H1 (cell line): ENCODE measurements at regions not wholly inside any gene's neighbourhood (a gene's known extent, or its start where the extent isn't known, plus 50 kb on each side); places are given as distances from the start of the nearest gene placed in this dataset.

Experiments used
- CTCF ChIA-PET: fragments of 300-600 bp; sonication (Branson Sonifier 250); formaldehyde crosslinking; loops from one replicate; lab custom pipeline; 2021; ENCODE audit not compliant: partially characterized antibody; lab: Charles Lee
- POLR2A ChIA-PET: fragments of 300-600 bp; sonication (Branson Sonifier 250); formaldehyde crosslinking; loops from one replicate; lab custom pipeline; 2021; ENCODE audit warnings: inconsistent platforms; ENCODE audit not compliant: partially characterized antibody; lab: Charles Lee
- DNase-seq, 2 experiments: peaks; one replicate each; pipeline versions ENCODE4 v3.0.0 to v3.0.0-alpha.2; 2010 to 2022; ENCODE audit warnings: low spot score in 2 of 2, low read depth in 1 of 2, mixed read lengths in 1 of 2
- FAIRE-seq: peaks from 2 replicates; lab custom pipeline; 2011; peaks lifted over from hg19 to GRCh38; lab: Jason Lieb, UNC
- H2AFZ ChIP-seq: 2 replicates; pipeline ENCODE4 v1.8.1; 2012; ENCODE audit warnings: low read length, inconsistent platforms
- H2AK5ac ChIP-seq: 2 replicates; pipeline ENCODE4 v1.6.1; 2013; ENCODE audit warnings: low read depth, low read length
- H2BK120ac ChIP-seq: replicated peaks from 2 replicates; pipeline ENCODE3; 2013; ENCODE audit warnings: low read depth, low read length, inconsistent platforms
- H2BK12ac ChIP-seq: 2 replicates; pipeline ENCODE4 v1.6.1; 2013; ENCODE audit warnings: low read depth, low read length
- H2BK15ac ChIP-seq: 2 replicates; pipeline ENCODE4 v1.6.1; 2013; ENCODE audit warnings: low read length
- H2BK20ac ChIP-seq: 2 replicates; pipeline ENCODE4 v1.6.1; 2013; ENCODE audit warnings: low read length
- H2BK5ac ChIP-seq: 2 replicates; pipeline ENCODE4 v1.6.1; 2013; ENCODE audit warnings: low read depth, low read length
- H3K14ac ChIP-seq: 2 replicates; pipeline ENCODE4 v1.6.1; 2013; ENCODE audit warnings: inconsistent platforms; ENCODE audit not compliant: insufficient read length
- H3K18ac ChIP-seq: 2 replicates; pipeline ENCODE4 v1.6.1; 2013; ENCODE audit warnings: low read length; ENCODE audit errors: extremely low read depth
- H3K23ac ChIP-seq: 2 replicates; pipeline ENCODE4 v1.6.1; 2013; ENCODE audit warnings: inconsistent platforms; ENCODE audit not compliant: insufficient read length
- H3K23me2 ChIP-seq: 2 replicates; pipeline ENCODE4 v1.6.1; 2013; ENCODE audit warnings: low read depth, low read length
- H3K27ac ChIP-seq: 2 replicates; pipeline ENCODE4 v1.6.1; 2011; ENCODE audit warnings: low read depth, low read length, inconsistent platforms
- H3K27me3 ChIP-seq, 4 experiments: replicated peaks in 1 of 4; 1 replicate in 1 of 4; 2 replicates in 3 of 4; pipeline versions ENCODE4 v1.6.1 to v1.8.1; 2011 to 2013; ENCODE audit warnings: low read length in 3 of 4, mild to moderate bottlenecking in 3 of 4, inconsistent platforms in 2 of 4, mixed read lengths in 2 of 4, moderate library complexity in 1 of 4; ENCODE audit not compliant: control insufficient read depth in 3 of 4, insufficient read depth in 3 of 4; ENCODE audit errors: extremely low read depth in 1 of 4
- H3K36me3 ChIP-seq, 4 experiments: 2 replicates each; pipeline versions ENCODE4 v1.6.1 to v1.8.1; 2011 to 2013; ENCODE audit warnings: mild to moderate bottlenecking in 4 of 4, low read length in 3 of 4, moderate library complexity in 2 of 4, control low read depth in 1 of 4, inconsistent platforms in 1 of 4; ENCODE audit not compliant: insufficient read depth in 4 of 4, control insufficient read depth in 2 of 4
- H3K4ac ChIP-seq: replicated peaks from 2 replicates; pipeline ENCODE3; 2013; ENCODE audit warnings: low read length, low read depth, mixed read lengths, inconsistent platforms; ENCODE audit not compliant: insufficient read length
- H3K4me1 ChIP-seq, 4 experiments: replicated peaks in 1 of 4; 1 replicate in 1 of 4; 2 replicates in 3 of 4; pipeline versions ENCODE4 v1.6.1 to v1.8.1; 2011 to 2013; ENCODE audit warnings: low read length in 3 of 4, inconsistent platforms in 2 of 4, mixed read lengths in 1 of 4; ENCODE audit not compliant: insufficient read depth in 4 of 4, control insufficient read depth in 3 of 4
- H3K4me2 ChIP-seq, 2 experiments: 2 replicates each; pipeline versions ENCODE4 v1.6.1 to v1.8.1; 2011 to 2013; ENCODE audit warnings: low read depth in 2 of 2, low read length in 2 of 2, control low read depth in 1 of 2, inconsistent platforms in 1 of 2, mild to moderate bottlenecking in 1 of 2; ENCODE audit not compliant: insufficient read depth in 1 of 2
- H3K4me3 ChIP-seq, 4 experiments: fragments of 200-600, 300-600 bp in 1 of 4; sonication (generic), shearing (Covaris generic), sonication (Bioruptor Twin) in 1 of 4; 2 replicates each; pipeline versions ENCODE4 v1.5.1 to v1.8.1; 2011 to 2016; ENCODE audit warnings: low read length in 4 of 4, low read depth in 3 of 4, control low read depth in 2 of 4, inconsistent platforms in 2 of 4, mild to moderate bottlenecking in 2 of 4, mixed read lengths in 1 of 4, moderate library complexity in 1 of 4; ENCODE audit not compliant: insufficient read depth in 2 of 4; ENCODE audit errors: extremely low read depth in 1 of 4
- H3K56ac ChIP-seq: replicated peaks from 2 replicates; pipeline ENCODE3; 2013; ENCODE audit warnings: low read depth, mild to moderate bottlenecking, mixed read lengths, low read length, inconsistent platforms; ENCODE audit not compliant: insufficient read length
- H3K79me1 ChIP-seq: 2 replicates; pipeline ENCODE4 v1.6.1; 2013; ENCODE audit warnings: low read depth, low read length, control low read depth
- H3K79me2 ChIP-seq, 2 experiments: 2 replicates each; pipeline versions ENCODE4 v1.6.1 to v1.8.1; 2012 to 2013; ENCODE audit warnings: low read length in 2 of 2, mild to moderate bottlenecking in 2 of 2, inconsistent platforms in 1 of 2; ENCODE audit not compliant: insufficient read depth in 2 of 2, control insufficient read depth in 1 of 2
- H3K9ac ChIP-seq, 4 experiments: replicated peaks in 1 of 4; 1 replicate in 1 of 4; 2 replicates in 3 of 4; pipeline versions ENCODE4 v1.6.1 to v1.8.1; 2011 to 2013; ENCODE audit warnings: low read depth in 3 of 4, low read length in 3 of 4, control low read depth in 2 of 4, mild to moderate bottlenecking in 2 of 4, moderate library complexity in 2 of 4, inconsistent platforms in 1 of 4; ENCODE audit errors: extremely low read depth in 1 of 4
- H3K9me3 ChIP-seq, 2 experiments: 2 replicates each; pipeline versions ENCODE4 v1.6.1 to v1.8.1; 2012 to 2013; ENCODE audit warnings: mild to moderate bottlenecking in 2 of 2, moderate library complexity in 2 of 2, control low read depth in 1 of 2, inconsistent platforms in 1 of 2, low read depth in 1 of 2, low read length in 1 of 2, mixed read lengths in 1 of 2; ENCODE audit not compliant: insufficient read depth in 2 of 2
- H4K20me1 ChIP-seq, 2 experiments: replicated peaks in 1 of 2; 2 replicates each; pipeline versions ENCODE3 to v1.8.1; 2011 to 2013; ENCODE audit warnings: inconsistent platforms in 2 of 2, low read length in 2 of 2, mild to moderate bottlenecking in 1 of 2; ENCODE audit not compliant: insufficient read depth in 2 of 2, control insufficient read depth in 1 of 2
- H4K5ac ChIP-seq: 2 replicates; pipeline ENCODE4 v1.6.1; 2013; ENCODE audit warnings: low read length, low read depth, mixed read lengths, inconsistent platforms; ENCODE audit not compliant: insufficient read length
- H4K8ac ChIP-seq: 2 replicates; pipeline ENCODE4 v1.8.0; 2013; ENCODE audit warnings: mild to moderate bottlenecking, moderate library complexity, low read length, inconsistent platforms; ENCODE audit not compliant: insufficient read depth; ENCODE audit errors: extremely low read depth
- H4K91ac ChIP-seq: replicated peaks from 2 replicates; pipeline ENCODE3; 2013; ENCODE audit warnings: low read length, mixed read lengths, inconsistent platforms; ENCODE audit not compliant: insufficient read length
- BACH1 ChIP-seq: IDR thresholded peaks from 2 replicates; pipeline ENCODE4 v1.6.1; 2012; ENCODE audit warnings: low read length, improper control_type of control experiment
- CBX8 ChIP-seq: fragments of 300-800, 300-1000 bp; sonication (generic); IDR thresholded peaks from 2 replicates; pipeline ENCODE4 v1.7.1; 2016; ENCODE audit warnings: low read depth, low read length, borderline replicate concordance
- HDAC6 ChIP-seq: IDR thresholded peaks from one replicate; pipeline ENCODE4 v1.7.1; 2012; ENCODE audit warnings: low read depth, mild to moderate bottlenecking, inconsistent platforms, low read length, moderate library complexity
- KDM4A ChIP-seq: IDR thresholded peaks from one replicate; pipeline ENCODE4 v1.7.1; 2012; ENCODE audit warnings: low read depth, mild to moderate bottlenecking, moderate library complexity, low read length, inconsistent platforms; ENCODE audit not compliant: severe bottlenecking
- KDM5A ChIP-seq: fragments of 200-600 bp; IDR thresholded peaks from 2 replicates; pipeline ENCODE4 v1.7.1; 2012; ENCODE audit warnings: mild to moderate bottlenecking, low read length, inconsistent platforms, mixed read lengths
- SAP30 ChIP-seq: fragments of 300-600 bp; sonication (generic); IDR thresholded peaks from 2 replicates; pipeline ENCODE4 v1.7.1; 2012; ENCODE audit warnings: low read length, moderate library complexity, mild to moderate bottlenecking, inconsistent platforms; ENCODE audit not compliant: insufficient read depth, insufficient replicate concordance
- SIN3A ChIP-seq, 2 experiments: IDR thresholded peaks in 1 of 2; conservative IDR thresholded peaks in 1 of 2; 2 replicates each; pipeline ENCODE4 v1.6.1; 2011 to 2012; ENCODE audit warnings: low read length in 2 of 2, improper control_type of control experiment in 1 of 2, low read depth in 1 of 2, mild to moderate bottlenecking in 1 of 2
- WGBS, 2 experiments: shearing (Covaris generic) in 1 of 2; methylation state at CpG; one replicate each; pipeline versions ENCODE4 v1.1.6 to v1.1.7; 2013 to 2015; ENCODE audit warnings: low lambda C conversion rate in 2 of 2, mixed read lengths in 2 of 2, inconsistent platforms in 1 of 2, low coverage in 1 of 2, missing lambda C conversion rate in 1 of 2; ENCODE audit not compliant: insufficient replicate concordance in 2 of 2, insufficient coverage in 1 of 2, insufficient read length in 1 of 2; ENCODE audit errors: extremely low coverage in 1 of 2, missing lambda C conversion rate in 1 of 2; 5-methylcytosine and 5-hydroxymethylcytosine counted together
- TF ChIP-seq, protein P1 (sequence below), 3 experiments: IDR thresholded peaks; 1 replicate in 2 of 3; 2 replicates in 1 of 3; pipeline versions ENCODE4 v1.5.1 to v1.6.1; 2011; ENCODE audit warnings: low read length in 3 of 3, mild to moderate bottlenecking in 3 of 3, inconsistent platforms in 2 of 3, low read depth in 1 of 3, moderate library complexity in 1 of 3; ENCODE audit not compliant: insufficient read depth in 1 of 3; ENCODE audit errors: control extremely low read depth in 1 of 3

DNA sequence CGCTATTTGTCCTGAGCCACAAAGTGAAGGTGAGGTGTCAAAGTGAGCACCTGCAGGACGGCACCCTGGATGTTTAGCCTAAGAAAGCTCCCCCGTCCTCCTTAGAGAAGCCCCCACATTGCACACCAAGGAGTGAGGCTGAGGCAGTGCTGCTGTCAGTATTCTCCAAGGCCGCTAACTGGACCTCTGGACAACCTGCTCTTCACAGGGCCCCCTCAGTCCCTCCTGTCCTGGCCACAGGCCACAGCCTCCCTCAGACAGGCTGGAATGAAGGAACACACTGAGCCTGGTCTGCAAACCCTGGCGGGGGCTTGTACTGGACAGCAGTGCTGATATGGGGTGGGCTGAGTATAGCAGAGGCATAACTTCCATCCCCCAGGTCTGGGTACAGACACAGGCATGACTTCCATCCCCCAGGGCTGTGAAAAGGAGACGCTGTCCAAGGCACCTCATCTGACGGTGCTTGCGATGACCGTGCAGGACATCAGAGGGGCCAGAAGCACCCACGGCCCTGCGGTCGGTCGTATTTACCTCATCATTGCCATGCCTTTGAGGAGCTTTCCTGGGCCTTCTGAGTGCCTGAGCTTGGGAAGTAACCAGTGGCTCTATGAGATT, 82.4 kb upstream of the DIO3 start:
- Histone ChIP-seq H2BK120ac (no peak overlapping the region), H3K23me2 (no peaks in the 10 kb centered on the region), H2BK15ac (no peak overlapping the region), H4K8ac (no peak overlapping the region), H3K4me1 (peaks cover 3 to 16% (median 8%) of the 10 kb centered on the region in 4 experiments), H2BK20ac (no peak overlapping the region), H2AK5ac (no peak overlapping the region), H3K79me2 (no peaks in the 10 kb centered on the region), H3K9ac (no peak overlapping the region), H2AFZ (no peak overlapping the region), H3K36me3 (no peaks in the 10 kb centered on the region), H3K4ac (no peak overlapping the region), H3K18ac (no peak overlapping the region), H2BK5ac (no peak overlapping the region), H3K23ac (no peak overlapping the region), H3K27ac (no peak overlapping the region), H3K4me2 (no peak overlapping the region), H3K79me1 (no peaks in the 10 kb centered on the region), H3K27me3 (no peaks in the 10 kb centered on the region; a peak in 1 of 7 replicates), H3K9me3 (peaks cover 3 to 8% of the 10 kb centered on the region in 2 experiments; a peak in 1 of 4 replicates), H4K91ac (no peak overlapping the region), H3K14ac (no peak overlapping the region), H3K4me3 (no peak overlapping the region), H3K56ac (no peak overlapping the region), H4K20me1 (no peaks in the 10 kb centered on the region), H4K5ac (no peak overlapping the region), H2BK12ac (peak overlapping the region; percentile 27; the same call in 1 of the 2 replicates)
- FAIRE-seq (no peak), DNase-seq (no peak)
- CTCF ChIA-PET: interaction anchor here (1.2 to 2.7 kb wide), 6 partner anchors 11 to 151 kb away, joined by 3 to 11 read pairs (median 5); no protein-coding TSS in a partner anchor
- TF ChIP-seq KDM4A: no peak
- no peak for TF ChIP-seq SIN3A (conservative IDR thresholded peaks at IDR 0.05 in 1 of 2, IDR thresholded peaks at IDR 0.05 in 1 of 2; ENCODE audit: low read depth in 1 of 2, low read length in 2 of 2)
- no peak for TF ChIP-seq CBX8
- TF ChIP-seq KDM5A: no peak
- TF ChIP-seq BACH1: no peak
- TF ChIP-seq, protein P1, sequence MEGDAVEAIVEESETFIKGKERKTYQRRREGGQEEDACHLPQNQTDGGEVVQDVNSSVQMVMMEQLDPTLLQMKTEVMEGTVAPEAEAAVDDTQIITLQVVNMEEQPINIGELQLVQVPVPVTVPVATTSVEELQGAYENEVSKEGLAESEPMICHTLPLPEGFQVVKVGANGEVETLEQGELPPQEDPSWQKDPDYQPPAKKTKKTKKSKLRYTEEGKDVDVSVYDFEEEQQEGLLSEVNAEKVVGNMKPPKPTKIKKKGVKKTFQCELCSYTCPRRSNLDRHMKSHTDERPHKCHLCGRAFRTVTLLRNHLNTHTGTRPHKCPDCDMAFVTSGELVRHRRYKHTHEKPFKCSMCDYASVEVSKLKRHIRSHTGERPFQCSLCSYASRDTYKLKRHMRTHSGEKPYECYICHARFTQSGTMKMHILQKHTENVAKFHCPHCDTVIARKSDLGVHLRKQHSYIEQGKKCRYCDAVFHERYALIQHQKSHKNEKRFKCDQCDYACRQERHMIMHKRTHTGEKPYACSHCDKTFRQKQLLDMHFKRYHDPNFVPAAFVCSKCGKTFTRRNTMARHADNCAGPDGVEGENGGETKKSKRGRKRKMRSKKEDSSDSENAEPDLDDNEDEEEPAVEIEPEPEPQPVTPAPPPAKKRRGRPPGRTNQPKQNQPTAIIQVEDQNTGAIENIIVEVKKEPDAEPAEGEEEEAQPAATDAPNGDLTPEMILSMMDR (IDR thresholded peaks at IDR 0.05; ENCODE audit: control extremely low read depth in 1 of 3, insufficient read depth in 1 of 3, low read depth in 1 of 3, low read length in 3 of 3): no peak
- TF ChIP-seq SAP30: no peak
- no peak for TF ChIP-seq HDAC6
- POLR2A ChIA-PET: no interaction called here
- WGBS, 2 experiments: 95% methylated on average over 13 of the region's 13 CpGs; no CpG with 5 or more reads in 1 of the 2 experiments
